GM10248 (cell line): ENCODE measurements at regions not wholly inside any gene's neighbourhood (a gene's known extent, or its start where the extent isn't known, plus 50 kb on each side); places are given as distances from the start of the nearest gene placed in this dataset.

Experiments used
- CTCF ChIA-PET: fragments of 300-600 bp; sonication (Branson Sonifier 250); formaldehyde crosslinking; extraction: SDS; loops from one replicate; lab custom pipeline; 2021; ENCODE audit warnings: antibody characterized with exemption; lab: Yijun Ruan, JAX
- POLR2A ChIA-PET: fragments of 350-650 bp; sonication (Branson Sonifier 250); formaldehyde crosslinking; extraction: SDS; loops from one replicate; lab custom pipeline; 2020; ENCODE audit warnings: antibody characterized with exemption; lab: Yijun Ruan, JAX
- DNase-seq: peaks from one replicate; pipeline ENCODE4 v3.0.0; 2012; ENCODE audit errors: extremely low spot score
- TF ChIP-seq, protein P1 (sequence below): IDR thresholded peaks from 2 replicates; pipeline ENCODE4 v1.5.1; 2012; ENCODE audit warnings: mild to moderate bottlenecking, low read depth; ENCODE audit errors: extremely low read depth, missing control alignments, control extremely low read depth

DNA sequence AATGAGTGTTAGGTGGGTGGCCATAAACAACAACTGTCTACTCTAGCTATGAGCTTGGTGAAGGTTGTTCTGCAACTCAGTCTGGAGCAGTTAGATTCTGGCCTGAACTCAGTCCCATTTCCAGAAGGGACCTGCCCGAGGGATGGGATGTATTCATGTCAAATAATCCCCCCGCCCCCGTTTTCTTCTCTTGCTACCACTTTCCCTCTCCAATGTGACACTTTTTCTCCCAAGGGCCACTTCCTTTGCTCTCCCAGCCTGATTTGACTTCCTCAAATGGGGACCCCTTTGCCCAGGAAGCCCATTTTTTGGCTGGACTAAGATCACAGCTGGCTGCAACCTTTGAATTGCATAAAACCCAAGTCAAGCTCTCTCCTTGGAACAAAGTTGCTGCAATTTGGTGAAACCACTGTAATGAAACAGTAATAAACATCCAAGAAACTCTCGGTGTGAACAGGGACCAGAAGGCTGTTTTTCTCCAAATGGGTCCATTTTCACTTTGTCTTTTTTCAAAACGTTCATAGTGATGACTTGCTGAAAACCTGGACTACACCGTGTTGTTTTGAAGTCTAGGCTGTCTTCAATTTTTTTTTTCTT is 137.2 kb upstream of the GSC start:
- no peak for DNase-seq
- TF ChIP-seq, protein P1, sequence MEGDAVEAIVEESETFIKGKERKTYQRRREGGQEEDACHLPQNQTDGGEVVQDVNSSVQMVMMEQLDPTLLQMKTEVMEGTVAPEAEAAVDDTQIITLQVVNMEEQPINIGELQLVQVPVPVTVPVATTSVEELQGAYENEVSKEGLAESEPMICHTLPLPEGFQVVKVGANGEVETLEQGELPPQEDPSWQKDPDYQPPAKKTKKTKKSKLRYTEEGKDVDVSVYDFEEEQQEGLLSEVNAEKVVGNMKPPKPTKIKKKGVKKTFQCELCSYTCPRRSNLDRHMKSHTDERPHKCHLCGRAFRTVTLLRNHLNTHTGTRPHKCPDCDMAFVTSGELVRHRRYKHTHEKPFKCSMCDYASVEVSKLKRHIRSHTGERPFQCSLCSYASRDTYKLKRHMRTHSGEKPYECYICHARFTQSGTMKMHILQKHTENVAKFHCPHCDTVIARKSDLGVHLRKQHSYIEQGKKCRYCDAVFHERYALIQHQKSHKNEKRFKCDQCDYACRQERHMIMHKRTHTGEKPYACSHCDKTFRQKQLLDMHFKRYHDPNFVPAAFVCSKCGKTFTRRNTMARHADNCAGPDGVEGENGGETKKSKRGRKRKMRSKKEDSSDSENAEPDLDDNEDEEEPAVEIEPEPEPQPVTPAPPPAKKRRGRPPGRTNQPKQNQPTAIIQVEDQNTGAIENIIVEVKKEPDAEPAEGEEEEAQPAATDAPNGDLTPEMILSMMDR = no peak
- ChIA-PET CTCF (no interaction called here), POLR2A (no interaction called here)

DNA sequence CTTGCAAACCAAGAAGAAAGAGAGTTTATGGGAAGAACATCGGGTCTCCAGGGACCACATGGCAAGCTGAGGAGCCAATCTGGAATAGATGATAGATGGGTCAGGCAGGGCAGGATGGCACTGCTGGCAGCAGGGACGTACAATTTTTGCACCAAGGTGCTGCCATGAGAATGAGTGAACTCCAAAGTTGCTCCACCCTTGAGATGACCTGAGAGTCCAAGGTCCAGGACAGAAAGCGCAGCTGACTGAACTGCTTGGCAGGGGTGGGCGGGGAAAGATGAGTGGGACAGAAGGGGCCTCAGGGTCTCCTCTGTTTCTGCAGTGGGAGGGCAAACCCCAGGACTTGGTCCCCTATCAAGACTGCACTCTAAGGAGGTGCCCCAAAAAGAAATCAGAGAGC is 136.7 kb upstream of the GSC start:
- CTCF ChIA-PET = no interaction called here

DNA sequence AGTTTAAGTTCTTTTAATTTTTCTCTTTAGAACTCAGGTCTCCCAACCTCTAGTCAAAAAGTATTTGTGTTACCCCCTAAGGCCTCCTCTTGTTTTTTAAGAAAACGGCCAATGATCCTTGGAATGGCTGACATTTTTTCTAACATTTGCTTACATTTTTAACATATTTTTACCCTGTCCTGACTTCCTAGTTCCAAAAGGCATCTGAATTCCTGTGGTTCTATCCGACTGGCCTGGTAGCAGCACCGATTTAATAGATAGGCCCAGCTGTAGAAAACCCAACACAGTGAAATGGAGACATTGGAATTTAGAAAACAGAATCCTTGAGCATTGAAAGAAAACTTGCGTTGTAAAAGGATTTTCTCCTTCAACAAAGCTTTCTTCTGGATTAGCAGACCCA is 134.7 kb upstream of the GSC start:
- DNase-seq = no peak
- ChIA-PET CTCF (interaction anchor here (1.1 to 2.5 kb wide), 2 partner anchors 17 to 24 kb away, joined by 3 to 6 read pairs; no protein-coding TSS in a partner anchor), POLR2A (no interaction called here)
- TF ChIP-seq, protein P1 = no peak

More for the DNA sequence above, 136.7 kb upstream of the GSC start:
- TF ChIP-seq, protein P1 = no peak
- POLR2A ChIA-PET = no interaction called here
- DNase-seq = no peak

DNA sequence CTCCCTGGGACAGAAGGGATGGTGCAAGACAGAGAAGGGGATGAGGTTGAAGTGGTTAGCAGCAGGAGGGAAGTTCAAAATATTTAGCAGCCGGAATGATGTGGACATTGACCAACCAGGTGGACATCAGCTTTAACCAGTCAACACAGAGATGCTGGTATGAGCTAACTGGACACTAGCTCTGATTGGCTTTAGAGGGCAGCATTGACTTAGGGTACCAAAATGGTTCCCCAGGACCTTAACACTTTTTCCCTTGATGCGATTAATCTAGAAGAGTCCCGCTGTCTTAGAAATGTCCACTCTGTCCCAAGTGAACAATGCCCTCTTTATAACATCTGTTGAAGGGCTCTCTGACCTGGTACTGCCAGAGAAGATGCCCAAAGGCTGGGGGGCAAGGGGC is 134.0 kb upstream of the GSC start:
- TF ChIP-seq, protein P1 = no peak
- POLR2A ChIA-PET = no interaction called here
- CTCF ChIA-PET = interaction anchor here (2.5 kb wide), 1 partner anchor 18 kb away, joined by 6 read pairs; no protein-coding TSS in a partner anchor
- DNase-seq = no peak

DNA sequence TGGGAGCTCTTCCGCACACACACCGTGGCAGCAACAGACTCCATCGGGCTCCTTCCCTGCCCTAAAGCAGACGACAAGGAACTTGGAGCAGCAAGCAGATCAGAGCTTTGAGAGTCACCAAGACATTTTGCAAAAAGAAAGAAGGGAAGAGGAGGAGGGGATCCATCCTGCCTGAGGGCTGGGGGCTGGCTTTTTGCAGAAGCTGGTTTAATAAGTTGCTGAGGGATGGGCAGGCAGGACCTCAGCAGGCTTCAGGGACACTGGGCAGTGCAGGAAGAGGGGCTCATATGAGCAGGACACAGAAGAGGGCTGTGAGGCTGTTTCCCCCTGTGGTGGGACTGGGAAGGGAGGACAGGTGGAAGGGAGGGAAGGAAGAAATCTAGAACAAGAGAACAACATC is 133.4 kb upstream of the GSC start:
- ChIA-PET POLR2A (no interaction called here), CTCF (interaction anchor here (2.5 kb wide), 1 partner anchor 18 kb away, joined by 6 read pairs; no protein-coding TSS in a partner anchor)
- no peak for DNase-seq
- TF ChIP-seq, protein P1 = no peak

DNA sequence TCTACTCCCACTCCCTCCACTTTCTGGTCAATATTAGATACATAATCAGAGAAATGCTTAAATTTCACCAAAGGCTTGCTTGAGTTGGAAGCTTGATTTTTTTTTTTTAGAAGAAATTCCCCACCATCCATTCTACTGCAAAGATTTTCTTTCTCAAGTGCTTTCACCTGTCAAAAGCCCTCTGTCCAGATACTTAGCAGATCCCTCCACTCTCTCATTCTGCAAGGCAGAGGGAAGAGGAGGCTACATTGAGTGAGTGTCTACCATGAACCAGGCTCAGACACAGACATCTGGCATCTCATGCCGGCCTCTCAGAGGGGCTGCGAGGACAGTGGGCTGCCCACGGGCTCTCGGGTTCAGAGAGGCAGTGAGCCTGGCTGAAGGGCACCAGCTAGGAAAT is 127.6 kb upstream of the GSC start:
- TF ChIP-seq, protein P1 = no peak
- no peak for DNase-seq
- ChIA-PET POLR2A (no interaction called here), CTCF (no interaction called here)

DNA sequence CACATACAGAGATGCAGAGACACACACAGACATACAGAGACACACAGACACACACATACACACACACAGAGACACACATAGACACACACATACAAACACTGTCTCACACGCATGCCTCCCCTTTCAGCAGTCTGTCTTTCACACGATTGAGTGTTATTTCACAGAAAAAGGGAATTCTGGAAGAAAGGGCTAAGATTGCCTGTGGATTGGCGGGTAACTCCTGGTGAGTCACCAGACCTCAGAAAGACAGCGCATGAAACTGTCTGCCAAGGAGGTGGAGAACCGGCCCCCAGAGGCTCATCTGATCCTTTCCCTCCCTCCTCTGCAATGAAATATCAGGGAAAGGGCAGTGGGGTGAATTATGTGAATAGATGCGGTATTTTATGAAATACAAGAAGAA is 127.2 kb upstream of the GSC start:
- CTCF ChIA-PET = no interaction called here
- POLR2A ChIA-PET = no interaction called here
- TF ChIP-seq, protein P1 = no peak
- no peak for DNase-seq
